HG02678 (cell line): ENCODE measurements at regions not wholly inside any gene's neighbourhood (a gene's known extent, or its start where the extent isn't known, plus 50 kb on each side); places are given as distances from the start of the nearest gene placed in this dataset.

Experiments used
- ATAC-seq: cut with Tn5 transposase; IDR thresholded peaks from one replicate; pipeline ENCODE4 v1.9.1; 2021; ENCODE audit warnings: mild to moderate bottlenecking, moderate library complexity; ENCODE audit not compliant: unreplicated experiment

DNA sequence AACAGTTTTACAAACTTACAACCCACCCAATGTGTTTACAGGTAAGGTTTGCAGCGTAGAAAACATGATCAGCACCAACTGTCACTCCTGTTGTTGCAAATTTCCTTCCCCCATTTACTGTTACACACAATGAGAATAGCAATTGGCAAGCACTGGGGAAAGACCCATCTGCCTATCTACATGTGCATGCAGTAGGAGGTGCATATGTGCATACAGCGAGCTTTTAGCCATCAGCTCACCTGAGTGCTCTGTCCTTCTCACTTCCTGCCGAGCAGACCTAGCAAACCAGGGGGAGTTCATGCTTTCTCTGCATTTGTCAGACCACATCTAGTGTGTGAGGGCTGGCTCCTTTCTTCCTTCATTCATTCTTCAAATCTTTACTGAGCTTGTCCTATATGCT lies 49.9 kb upstream of the ARL4C start:
- no peak for ATAC-seq
